Gastroesophageal sphincter (tissue), 4 donors: ENCODE measurements at regions not wholly inside any gene's neighbourhood (a gene's known extent, or its start where the extent isn't known, plus 50 kb on each side); places are given as distances from the start of the nearest gene placed in this dataset.

Experiments
- ATAC-seq: fragments of 150-250 bp; one replicate; pipeline ENCODE4 v1.9.1; 2016; ENCODE audit warnings: mild to moderate bottlenecking, moderate library complexity
- H3K27ac ChIP-seq, 4 donors: fragments of 200-600 bp; sonication (generic) in 3 of 4; 1 replicate in 3 of 4; 2 replicates in 1 of 4; pipeline ENCODE4 v1.5.1; 2016 to 2019
- H3K27me3 ChIP-seq: fragments of 200-600 bp; sonication (generic); one replicate; pipeline ENCODE4 v1.5.1; 2019
- H3K36me3 ChIP-seq, 2 donors: fragments of 200-600 bp; sonication (generic); one replicate each; pipeline ENCODE4 v1.5.1; 2019; ENCODE audit warnings: control low read depth in 1 of 2
- H3K4me1 ChIP-seq, 3 donors: fragments of 200-600 bp; sonication (generic); 1 replicate in 2 of 3; 2 replicates in 1 of 3; pipeline ENCODE4 v1.5.1; 2016 to 2019; ENCODE audit warnings: control low read depth in 2 of 3
- H3K4me3 ChIP-seq, 2 donors: fragments of 200-600 bp; sonication (generic); one replicate each; pipeline ENCODE4 v1.5.1; 2019; ENCODE audit warnings: mild to moderate bottlenecking in 1 of 2, moderate library complexity in 1 of 2
- H3K9me3 ChIP-seq, 3 donors: fragments of 200-600 bp; sonication (generic); one replicate each; pipeline ENCODE4 v1.5.1; 2017 to 2019; ENCODE audit warnings: control low read depth in 2 of 3
- EP300 ChIP-seq: sonication (generic); formaldehyde crosslinking; IDR thresholded peaks from one replicate; pipeline ENCODE4 v1.6.1; 2017; ENCODE audit warnings: antibody characterized with exemption, mild to moderate bottlenecking
- POLR2A ChIP-seq, 2 donors: fragments of 450-650 bp; IDR thresholded peaks; one replicate each; pipeline ENCODE4 v1.6.1; 2017; ENCODE audit warnings: antibody characterized with exemption in 2 of 2, mild to moderate bottlenecking in 2 of 2, moderate library complexity in 1 of 2
- POLR2AphosphoS5 ChIP-seq: sonication (generic); formaldehyde crosslinking; IDR thresholded peaks from one replicate; pipeline ENCODE4 v1.6.1; 2017; ENCODE audit warnings: antibody characterized with exemption
- WGBS, 2 donors: methylation state at CpG; one replicate each; pipeline ENCODE4 v1.1.5; 2018; ENCODE audit warnings: low coverage in 1 of 2; 5-methylcytosine and 5-hydroxymethylcytosine counted together
- TF ChIP-seq, protein P1 (sequence below), 4 experiments: fragments of 200-600 bp in 2 of 4; fragments of 450-650 bp in 2 of 4; sonication (generic) in 1 of 4; IDR thresholded peaks; one replicate each; pipeline ENCODE4 v1.5.1; 2017 to 2019; ENCODE audit warnings: antibody characterized with exemption in 4 of 4, mild to moderate bottlenecking in 2 of 4, moderate library complexity in 2 of 4

DNA sequence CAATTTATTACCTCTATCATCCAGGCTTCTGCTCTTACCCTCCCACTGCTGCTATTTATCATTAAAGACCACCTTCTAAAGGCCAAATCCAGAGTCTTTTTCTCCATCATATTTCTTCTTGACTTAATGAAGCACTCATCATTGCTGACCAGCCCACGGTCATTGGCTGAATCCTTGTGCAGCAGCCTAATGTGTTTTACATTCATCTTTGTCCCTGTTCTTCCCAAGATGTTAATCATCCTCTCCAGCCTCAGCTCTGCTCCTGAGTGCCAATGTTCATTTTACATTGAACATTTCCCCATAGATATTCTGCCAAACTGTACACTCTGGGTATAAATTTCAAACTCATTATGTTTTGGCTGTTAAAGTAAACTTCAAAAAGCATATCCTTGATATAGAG, 373.6 kb downstream of the NUP35 start:
- 73 to 78% methylated on average over 1 of the region's 1 CpG for WGBS, 2 donors
- no peak overlapping the region for H3K27ac ChIP-seq
- H3K9me3 ChIP-seq = no peaks in the 10 kb centered on the region
- H3K4me1 ChIP-seq = no peaks in the 10 kb centered on the region
- no peak for ATAC-seq
- no peaks in the 10 kb centered on the region for H3K36me3 ChIP-seq
- no peak for TF ChIP-seq POLR2AphosphoS5
- no peak for TF ChIP-seq EP300
- no peak overlapping the region for H3K4me3 ChIP-seq
- H3K27me3 ChIP-seq = no peaks in the 10 kb centered on the region

DNA sequence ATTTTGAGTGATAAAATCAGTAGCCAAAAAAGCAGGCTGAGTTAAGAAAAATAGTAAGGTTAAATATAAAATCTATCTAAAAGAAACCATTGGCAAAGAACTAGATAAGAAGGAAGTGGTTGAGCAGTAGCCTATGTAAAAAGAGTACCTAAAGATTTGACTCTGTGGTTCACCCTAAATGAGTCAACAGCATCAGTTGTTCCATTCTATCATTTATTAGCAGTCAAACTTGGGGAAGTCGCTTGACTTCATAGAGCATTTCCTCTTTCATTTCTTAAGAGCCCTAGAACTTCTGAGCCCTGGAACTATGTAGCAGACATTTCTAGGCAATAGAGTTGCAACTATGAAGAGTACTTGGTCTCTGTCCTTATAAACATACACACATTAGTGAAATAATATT, 381.7 kb downstream of the NUP35 start:
- WGBS, 2 donors = 90 to 100% methylated on average over 1 of the region's 1 CpG
- no peak for ATAC-seq
- Histone ChIP-seq H3K4me1 (no peaks in the 10 kb centered on the region), H3K27ac (no peak overlapping the region), H3K4me3 (no peak overlapping the region), H3K36me3 (no peaks in the 10 kb centered on the region), H3K9me3 (peaks cover 0 to 12% (median 0%) of the 10 kb centered on the region in 3 donors), H3K27me3 (no peaks in the 10 kb centered on the region)
- no peak for TF ChIP-seq EP300
- TF ChIP-seq POLR2A (IDR thresholded peaks at IDR 0.05) = no peak
- no peak for TF ChIP-seq POLR2AphosphoS5
- TF ChIP-seq, protein P1, sequence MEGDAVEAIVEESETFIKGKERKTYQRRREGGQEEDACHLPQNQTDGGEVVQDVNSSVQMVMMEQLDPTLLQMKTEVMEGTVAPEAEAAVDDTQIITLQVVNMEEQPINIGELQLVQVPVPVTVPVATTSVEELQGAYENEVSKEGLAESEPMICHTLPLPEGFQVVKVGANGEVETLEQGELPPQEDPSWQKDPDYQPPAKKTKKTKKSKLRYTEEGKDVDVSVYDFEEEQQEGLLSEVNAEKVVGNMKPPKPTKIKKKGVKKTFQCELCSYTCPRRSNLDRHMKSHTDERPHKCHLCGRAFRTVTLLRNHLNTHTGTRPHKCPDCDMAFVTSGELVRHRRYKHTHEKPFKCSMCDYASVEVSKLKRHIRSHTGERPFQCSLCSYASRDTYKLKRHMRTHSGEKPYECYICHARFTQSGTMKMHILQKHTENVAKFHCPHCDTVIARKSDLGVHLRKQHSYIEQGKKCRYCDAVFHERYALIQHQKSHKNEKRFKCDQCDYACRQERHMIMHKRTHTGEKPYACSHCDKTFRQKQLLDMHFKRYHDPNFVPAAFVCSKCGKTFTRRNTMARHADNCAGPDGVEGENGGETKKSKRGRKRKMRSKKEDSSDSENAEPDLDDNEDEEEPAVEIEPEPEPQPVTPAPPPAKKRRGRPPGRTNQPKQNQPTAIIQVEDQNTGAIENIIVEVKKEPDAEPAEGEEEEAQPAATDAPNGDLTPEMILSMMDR (IDR thresholded peaks at IDR 0.05) = no peak

DNA sequence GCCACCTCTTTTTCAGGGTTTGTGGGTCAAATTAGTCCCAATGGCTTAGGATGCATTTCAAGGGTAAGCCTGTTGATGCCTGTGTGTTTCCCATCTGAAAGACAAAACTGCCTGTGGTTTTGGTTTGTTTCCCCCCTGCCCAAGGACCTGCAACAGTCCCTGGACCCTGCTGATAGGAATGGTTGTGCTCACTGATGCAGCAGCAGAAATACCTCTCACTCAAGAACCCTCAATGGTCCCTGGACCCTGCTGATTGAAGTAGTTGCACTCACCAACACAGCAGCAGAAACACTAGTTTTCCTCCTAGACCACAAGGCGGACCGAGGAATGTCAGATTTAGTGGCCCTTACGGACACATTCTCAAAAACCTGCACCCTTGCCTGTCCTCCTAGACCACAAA, 386.9 kb downstream of the NUP35 start:
- no peak for TF ChIP-seq POLR2A (IDR thresholded peaks at IDR 0.05)
- TF ChIP-seq, protein P1 (IDR thresholded peaks at IDR 0.05) = no peak
- TF ChIP-seq EP300 = no peak
- no peak for TF ChIP-seq POLR2AphosphoS5
- no peaks in the 10 kb centered on the region for H3K36me3 ChIP-seq
- no peaks in the 10 kb centered on the region for H3K4me1 ChIP-seq
- H3K27me3 ChIP-seq = no peaks in the 10 kb centered on the region
- no peak overlapping the region for H3K4me3 ChIP-seq
- no peak for ATAC-seq
- no peak overlapping the region for H3K27ac ChIP-seq
- WGBS, 2 donors = 80 to 100% methylated on average over 2 of the region's 3 CpGs
- H3K9me3 ChIP-seq = peaks cover 0 to 12% (median 0%) of the 10 kb centered on the region in 3 donors

DNA sequence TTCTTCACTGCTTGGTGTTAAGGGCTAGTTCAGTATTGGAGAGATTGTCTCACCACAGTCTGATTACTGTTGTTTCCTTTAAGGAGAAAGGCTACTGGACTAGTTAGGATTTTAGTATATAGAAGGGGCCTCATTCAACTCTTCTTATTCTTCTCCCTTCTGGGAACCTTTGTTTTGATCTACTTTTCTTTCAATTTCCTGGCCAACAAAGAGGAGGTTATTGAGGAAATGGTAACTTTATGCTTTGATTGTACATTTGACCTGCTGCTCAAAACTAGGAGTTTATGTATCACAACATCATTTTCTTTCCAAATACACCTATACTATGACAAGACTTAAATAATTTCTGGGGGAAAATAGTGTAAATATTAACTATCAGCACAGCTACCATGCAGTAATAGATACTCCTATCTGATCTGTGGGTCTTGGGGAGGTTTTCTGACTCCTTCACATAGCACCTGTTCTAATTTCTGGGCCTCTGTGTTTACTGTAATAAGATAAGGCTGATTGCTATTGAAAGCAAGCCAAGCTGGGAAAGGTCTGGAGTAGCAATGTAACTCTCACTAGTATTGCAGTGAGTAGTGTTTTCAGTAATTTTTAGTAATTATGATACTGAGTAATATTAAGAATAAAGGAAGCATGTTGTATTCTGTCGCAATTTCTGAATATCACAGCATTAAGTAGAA, 395.3 kb downstream of the NUP35 start:
- 85 to 100% methylated on average over 1 of the region's 1 CpG for WGBS, 2 donors
- Histone ChIP-seq H3K4me3 (no peak overlapping the region), H3K27ac (no peak overlapping the region), H3K4me1 (peaks cover 0 to 9% (median 0%) of the 10 kb centered on the region in 3 donors), H3K36me3 (no peaks in the 10 kb centered on the region), H3K9me3 (no peaks in the 10 kb centered on the region), H3K27me3 (no peaks in the 10 kb centered on the region)
- TF ChIP-seq POLR2A (IDR thresholded peaks at IDR 0.05) = no peak
- TF ChIP-seq, protein P1 (IDR thresholded peaks at IDR 0.05) = no peak
- TF ChIP-seq POLR2AphosphoS5 = no peak
- no peak for TF ChIP-seq EP300
- no peak for ATAC-seq

DNA sequence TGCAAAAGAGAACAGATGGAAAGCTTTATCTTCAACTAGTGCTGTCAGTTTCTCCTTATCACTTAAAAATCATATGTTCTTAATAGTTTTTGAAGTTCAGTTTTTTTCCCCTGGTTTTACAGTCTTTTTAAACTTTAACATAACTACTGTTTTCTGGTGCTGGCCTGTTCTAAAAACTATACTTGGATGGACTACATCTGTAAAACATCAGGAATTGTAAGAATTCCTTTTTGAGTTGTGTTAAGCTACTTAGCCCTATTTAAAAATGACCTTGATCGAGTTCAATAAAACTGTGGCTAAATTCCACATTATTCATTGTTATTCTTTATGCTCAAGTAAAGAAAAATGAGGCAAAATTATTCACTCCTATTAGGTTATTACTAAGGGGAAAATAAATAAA, 397.7 kb downstream of the NUP35 start:
- no peaks in the 10 kb centered on the region for H3K36me3 ChIP-seq
- H3K27me3 ChIP-seq = no peaks in the 10 kb centered on the region
- no peaks in the 10 kb centered on the region for H3K9me3 ChIP-seq
- H3K4me3 ChIP-seq = no peak overlapping the region
- 8 to 27% methylated on average over 1 of the region's 1 CpG for WGBS, 2 donors
- no peak for ATAC-seq
- no peak overlapping the region for H3K27ac ChIP-seq
- TF ChIP-seq, protein P1 (IDR thresholded peaks at IDR 0.05) = no peak
- no peak for TF ChIP-seq POLR2A (IDR thresholded peaks at IDR 0.05)
- TF ChIP-seq EP300 = no peak
- TF ChIP-seq POLR2AphosphoS5 = no peak
- peaks cover 0 to 9% (median 0%) of the 10 kb centered on the region in 3 donors for H3K4me1 ChIP-seq
